DLD1 (cell line): ENCODE measurements at regions not wholly inside any gene's neighbourhood (a gene's known extent, or its start where the extent isn't known, plus 50 kb on each side); places are given as distances from the start of the nearest gene placed in this dataset.
"Not testable (repeated sequence)": the region's sequence is repeated elsewhere in the genome, so short reads cannot be mapped to it uniquely, and the experiment has no call there.

Source experiments
- in situ Hi-C: cut with HindIII; loops from 2 replicates; pipeline ENCODE4 v1.10.0; 2017; ENCODE audit warnings: low sequenced_read_pairs

GRCh38 chr6:155894758-155895157 is 439.1 kb upstream of the NOX3 start:
- in situ Hi-C loops: no loop called here

GRCh38 chr6:155894262-155894661 is 438.6 kb upstream of the NOX3 start:
- in situ Hi-C loops: no loop called here

GRCh38 chr6:155890409-155890808 is 434.8 kb upstream of the NOX3 start:
- in situ Hi-C loops: no loop called here

- in situ Hi-C loops: no loop called here
These were observed 433.8 kb upstream of the NOX3 start for GRCh38 chr6:155889410-155889809.

- in situ Hi-C loops: no loop called here
These were observed 431.8 kb upstream of the NOX3 start for GRCh38 chr6:155887421-155887820.

- in situ Hi-C loops: no loop called here
These were observed 428.1 kb upstream of the NOX3 start for GRCh38 chr6:155883741-155884140.

GRCh38 chr6:155883334-155883731 is 427.7 kb upstream of the NOX3 start:
- in situ Hi-C loops: no loop called here

GRCh38 chr6:155882527-155883333 is 427.1 kb upstream of the NOX3 start:
- in situ Hi-C loops: no loop called here

- in situ Hi-C loops: no loop called here
These were observed 426.3 kb upstream of the NOX3 start for GRCh38 chr6:155881826-155882526.

GRCh38 chr6:155880900-155881299 is 425.3 kb upstream of the NOX3 start:
- in situ Hi-C loops: no loop called here

GRCh38 chr6:155872961-155873360 is 417.3 kb upstream of the NOX3 start:
- in situ Hi-C loops: no loop called here

GRCh38 chr6:155867682-155868081 is 412.0 kb upstream of the NOX3 start:
- in situ Hi-C loops: no loop called here

- in situ Hi-C loops: not testable (repeated sequence)
These were observed 411.2 kb upstream of the NOX3 start for GRCh38 chr6:155866676-155867390.

- in situ Hi-C loops: no loop called here
These were observed 406.2 kb upstream of the NOX3 start for GRCh38 chr6:155861821-155862220.

- in situ Hi-C loops: not testable (repeated sequence)
These were observed 403.3 kb upstream of the NOX3 start for GRCh38 chr6:155858906-155859305.

GRCh38 chr6:155854787-155855186 is 399.1 kb upstream of the NOX3 start:
- in situ Hi-C loops: no loop called here

- in situ Hi-C loops: no loop called here
These were observed 397.4 kb upstream of the NOX3 start for GRCh38 chr6:155853011-155853410.

- in situ Hi-C loops: no loop called here
These were observed 394.8 kb upstream of the NOX3 start for GRCh38 chr6:155850408-155850841.

GRCh38 chr6:155847711-155848110 is 392.1 kb upstream of the NOX3 start:
- in situ Hi-C loops: no loop called here

- in situ Hi-C loops: no loop called here
These were observed 381.8 kb upstream of the NOX3 start for GRCh38 chr6:155837474-155837873.

- in situ Hi-C loops: no loop called here
These were observed 377.0 kb upstream of the NOX3 start for GRCh38 chr6:155832596-155832995.

- in situ Hi-C loops: no loop called here
These were observed 374.9 kb upstream of the NOX3 start for GRCh38 chr6:155830531-155830930.
